ENCODE measurements at regions not wholly inside any gene's neighbourhood (a gene's known extent, or its start where the extent isn't known, plus 50 kb on each side); places are given as distances from the start of the nearest gene placed in this dataset.
"Not testable (repeated sequence)": the region's sequence is repeated elsewhere in the genome, so short reads cannot be mapped to it uniquely, and the experiment has no call there.

DNA sequence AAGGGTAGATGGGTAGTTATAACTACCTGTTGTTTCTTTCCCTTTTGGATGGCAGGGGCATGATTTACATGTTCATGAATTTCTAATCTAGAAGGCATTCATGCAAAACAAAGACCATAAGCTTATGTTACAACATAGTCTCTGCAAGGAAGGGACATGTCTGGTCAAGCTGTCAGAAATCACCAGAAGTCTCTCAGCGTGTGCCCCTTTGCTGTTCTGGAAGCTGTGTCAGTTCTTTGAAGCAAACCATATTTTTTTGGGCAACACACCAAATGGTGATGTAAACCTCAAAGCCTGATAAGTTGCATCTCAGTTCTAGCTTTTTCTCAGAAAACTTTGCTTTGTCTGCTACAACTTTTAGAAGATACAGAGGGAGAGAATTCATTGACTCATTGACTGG lies 173.5 kb upstream of the CTAGE1 start:
- Histone ChIP-seq H3K27ac (ENCODE audit: insufficient read depth, low read depth, low read length, poor library complexity, severe bottlenecking) (no peak overlapping the region), H3K36me3 (ENCODE audit: control insufficient read depth, insufficient read depth, low read length) (no peaks in the 10 kb centered on the region), H3K4me1 (ENCODE audit: control insufficient read depth, insufficient read depth, low read length) (no peaks in the 10 kb centered on the region), H3K9me3 (ENCODE audit: control insufficient read depth, low read length) (no peaks in the 10 kb centered on the region), H3K4me3 (ENCODE audit: insufficient read depth, low read depth, low read length) (no peak overlapping the region), H3K27me3 (ENCODE audit: control insufficient read depth, insufficient read depth, low read length, poor library complexity, severe bottlenecking) (no peaks in the 10 kb centered on the region)
- 84 to 94% methylated on average over 1 of the region's 1 CpG for WGBS, 2 experiments

DNA sequence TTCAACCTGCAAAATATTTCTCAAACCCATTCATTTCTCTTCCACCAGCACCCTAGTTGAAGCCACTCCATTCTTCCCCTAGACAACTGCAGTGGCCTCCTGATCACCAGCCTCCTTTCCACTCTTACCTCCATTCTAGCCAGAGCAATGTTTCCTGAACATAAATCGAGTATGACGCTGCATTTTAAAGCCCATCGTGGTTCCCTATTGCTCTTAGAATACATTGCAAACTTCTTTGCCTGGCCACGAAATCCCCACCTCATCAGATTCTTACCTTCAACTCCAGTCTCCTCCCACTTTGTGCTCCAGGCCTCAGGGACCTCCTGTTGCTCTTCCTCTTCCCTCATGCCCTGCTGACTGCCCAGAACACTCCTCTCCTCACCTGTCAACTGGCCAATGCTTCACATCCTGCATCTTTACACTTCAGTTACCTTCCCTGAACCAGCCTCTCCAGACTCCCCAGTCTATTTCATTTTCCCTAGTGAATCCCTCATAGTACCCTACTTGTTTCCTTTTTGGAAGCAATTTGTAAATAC lies 176.5 kb upstream of the CTAGE1 start:
- no peak overlapping the region for H3K4me3 ChIP-seq (ENCODE audit: insufficient read depth, low read depth, low read length)
- H3K27ac ChIP-seq (ENCODE audit: insufficient read depth, low read depth, low read length, poor library complexity, severe bottlenecking): no peak overlapping the region
- no peaks in the 10 kb centered on the region for H3K36me3 ChIP-seq (ENCODE audit: control insufficient read depth, insufficient read depth, low read length)
- H3K27me3 ChIP-seq (ENCODE audit: control insufficient read depth, insufficient read depth, low read length, poor library complexity, severe bottlenecking): no peaks in the 10 kb centered on the region
- WGBS, 2 experiments: 86 to 91% methylated on average over 4 of the region's 4 CpGs
- H3K4me1 ChIP-seq (ENCODE audit: control insufficient read depth, insufficient read depth, low read length): no peaks in the 10 kb centered on the region
- no peaks in the 10 kb centered on the region for H3K9me3 ChIP-seq (ENCODE audit: control insufficient read depth, low read length)

DNA sequence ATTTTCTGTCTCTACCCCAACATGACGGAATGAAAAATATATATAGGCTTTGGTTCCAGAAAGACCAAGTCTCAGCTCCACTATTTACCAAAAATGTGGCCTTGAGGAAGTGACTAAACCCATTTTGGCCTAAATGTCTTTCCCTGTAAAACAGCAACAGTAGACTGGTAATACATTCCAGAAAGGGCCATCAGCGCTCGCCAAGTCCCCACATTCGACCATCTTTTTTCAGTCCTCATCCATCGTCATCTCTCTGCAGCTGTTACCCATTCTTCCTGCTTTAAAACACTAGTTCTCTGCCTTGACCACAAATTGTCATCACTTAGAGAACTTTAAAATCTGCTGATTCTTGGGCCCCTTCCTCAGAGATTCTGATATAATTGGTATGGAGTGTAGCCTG lies 183.8 kb upstream of the CTAGE1 start:
- no peak overlapping the region for H3K27ac ChIP-seq (ENCODE audit: insufficient read depth, low read depth, low read length, poor library complexity, severe bottlenecking)
- 94 to 95% methylated on average over 5 of the region's 5 CpGs for WGBS, 2 experiments
- H3K4me1 ChIP-seq (ENCODE audit: control insufficient read depth, insufficient read depth, low read length): no peaks in the 10 kb centered on the region
- no peaks in the 10 kb centered on the region for H3K27me3 ChIP-seq (ENCODE audit: control insufficient read depth, insufficient read depth, low read length, poor library complexity, severe bottlenecking)
- H3K9me3 ChIP-seq (ENCODE audit: control insufficient read depth, low read length): no peaks in the 10 kb centered on the region
- no peak overlapping the region for H3K4me3 ChIP-seq (ENCODE audit: insufficient read depth, low read depth, low read length)
- H3K36me3 ChIP-seq (ENCODE audit: control insufficient read depth, insufficient read depth, low read length): no peaks in the 10 kb centered on the region

DNA sequence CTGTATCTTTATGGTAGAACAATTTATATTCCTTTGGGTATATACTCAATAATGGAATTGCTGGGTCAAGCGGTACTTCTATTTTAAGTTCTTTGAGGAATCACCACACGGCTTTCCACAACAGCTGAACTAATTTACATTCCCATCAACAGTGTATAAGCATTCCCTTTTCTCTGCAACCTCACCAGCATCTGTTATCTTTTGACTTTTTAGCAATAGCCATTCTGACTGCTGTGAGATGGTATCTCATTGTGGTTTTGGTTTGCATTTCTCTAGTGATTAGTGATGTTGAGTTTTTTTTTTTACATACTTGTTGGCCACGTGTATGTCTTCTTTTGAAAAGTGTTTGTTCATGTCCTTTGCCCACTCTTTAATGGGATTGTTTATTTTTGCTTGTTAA lies 184.7 kb upstream of the CTAGE1 start:
- H3K36me3 ChIP-seq (ENCODE audit: control insufficient read depth, insufficient read depth, low read length); H3K4me1 ChIP-seq (ENCODE audit: control insufficient read depth, insufficient read depth, low read length); H3K9me3 ChIP-seq (ENCODE audit: control insufficient read depth, low read length); H3K27ac ChIP-seq (ENCODE audit: insufficient read depth, low read depth, low read length, poor library complexity, severe bottlenecking); H3K4me3 ChIP-seq (ENCODE audit: insufficient read depth, low read depth, low read length); H3K27me3 ChIP-seq (ENCODE audit: control insufficient read depth, insufficient read depth, low read length, poor library complexity, severe bottlenecking): not testable (repeated sequence)
- 77 to 86% methylated on average over 3 of the region's 3 CpGs for WGBS, 2 experiments

DNA sequence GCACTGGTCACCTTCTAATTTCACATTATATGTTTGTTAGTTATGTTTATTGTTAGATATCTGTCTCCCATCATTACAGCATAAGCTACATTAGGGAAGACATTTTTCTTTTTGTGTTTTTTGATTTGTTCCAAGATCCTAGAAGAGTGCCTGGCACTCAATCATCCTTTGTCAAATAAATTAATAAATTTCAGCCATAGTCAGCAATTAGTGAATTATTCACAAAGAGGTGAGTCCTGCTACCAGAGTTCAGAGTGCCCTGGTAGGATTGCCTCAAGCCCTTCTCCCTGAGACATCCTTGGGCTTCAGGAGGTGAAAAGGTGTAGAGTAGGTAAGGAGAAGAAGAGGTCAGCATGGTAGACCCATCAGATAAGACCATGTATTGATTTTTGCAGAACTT lies 186.2 kb upstream of the CTAGE1 start:
- Histone ChIP-seq H3K9me3 (ENCODE audit: control insufficient read depth, low read length) (no peaks in the 10 kb centered on the region), H3K36me3 (ENCODE audit: control insufficient read depth, insufficient read depth, low read length) (no peaks in the 10 kb centered on the region), H3K27me3 (ENCODE audit: control insufficient read depth, insufficient read depth, low read length, poor library complexity, severe bottlenecking) (no peaks in the 10 kb centered on the region), H3K4me3 (ENCODE audit: insufficient read depth, low read depth, low read length) (no peak overlapping the region), H3K27ac (ENCODE audit: insufficient read depth, low read depth, low read length, poor library complexity, severe bottlenecking) (no peak overlapping the region), H3K4me1 (ENCODE audit: control insufficient read depth, insufficient read depth, low read length) (no peaks in the 10 kb centered on the region)

DNA sequence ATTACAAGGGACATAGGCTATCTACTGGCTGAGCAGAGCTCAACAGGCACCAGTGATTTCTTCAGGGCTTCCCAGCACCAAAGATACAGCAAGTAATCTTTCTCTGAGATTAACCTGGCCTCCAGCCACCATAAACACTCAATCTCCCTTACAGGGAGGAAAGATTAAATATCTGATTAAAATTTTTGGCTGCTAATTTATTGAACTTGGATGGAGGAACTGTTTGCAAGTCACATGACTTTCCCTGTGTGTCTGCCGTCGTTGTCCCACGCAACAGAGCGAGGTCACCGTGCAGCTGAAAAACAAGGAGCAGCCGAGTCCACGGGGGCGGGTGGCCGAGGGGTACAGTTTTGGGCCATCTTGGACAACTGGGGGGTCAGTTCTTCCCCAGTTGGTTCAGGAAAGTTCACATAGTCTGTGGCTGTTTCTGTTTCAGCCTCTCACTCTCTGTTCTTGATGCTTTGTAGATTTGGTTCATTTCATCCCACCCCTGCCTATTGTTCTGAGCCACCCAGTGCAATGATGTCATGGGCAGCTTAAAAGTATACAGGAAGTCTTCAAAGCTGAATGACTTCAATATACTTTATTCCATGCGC lies 186.8 kb upstream of the CTAGE1 start:
- no peaks in the 10 kb centered on the region for H3K9me3 ChIP-seq (ENCODE audit: control insufficient read depth, low read length)
- H3K27ac ChIP-seq (ENCODE audit: insufficient read depth, low read depth, low read length, poor library complexity, severe bottlenecking): no peak overlapping the region
- H3K4me3 ChIP-seq (ENCODE audit: insufficient read depth, low read depth, low read length): no peak overlapping the region
- H3K36me3 ChIP-seq (ENCODE audit: control insufficient read depth, insufficient read depth, low read length): no peaks in the 10 kb centered on the region
- WGBS, 2 experiments: 95 to 96% methylated on average over 10 of the region's 10 CpGs
- H3K4me1 ChIP-seq (ENCODE audit: control insufficient read depth, insufficient read depth, low read length): no peaks in the 10 kb centered on the region
- no peaks in the 10 kb centered on the region for H3K27me3 ChIP-seq (ENCODE audit: control insufficient read depth, insufficient read depth, low read length, poor library complexity, severe bottlenecking)

DNA sequence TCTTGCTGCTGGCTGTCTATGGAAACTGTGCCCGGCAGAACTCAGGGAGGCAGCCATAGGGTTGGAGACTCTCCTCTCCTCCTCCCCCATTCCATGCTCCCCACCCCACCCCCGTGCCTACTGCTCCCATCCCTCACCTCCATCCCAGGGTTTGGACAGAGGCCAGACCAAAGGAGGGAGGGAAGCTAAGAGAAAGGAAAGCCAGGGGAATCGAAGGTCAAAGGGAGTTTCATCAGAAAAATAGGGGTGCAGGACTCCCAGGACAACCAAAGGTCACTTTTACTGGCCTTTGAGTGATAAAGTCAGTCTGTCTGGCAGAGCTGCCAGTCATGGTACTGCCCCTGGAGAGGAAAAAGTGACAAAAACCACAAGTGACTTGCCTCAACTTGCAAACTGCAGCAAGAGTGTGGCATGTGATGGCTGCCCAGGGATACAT lies 187.3 kb upstream of the CTAGE1 start:
- Histone ChIP-seq H3K4me1 (ENCODE audit: control insufficient read depth, insufficient read depth, low read length) (no peaks in the 10 kb centered on the region), H3K36me3 (ENCODE audit: control insufficient read depth, insufficient read depth, low read length) (no peaks in the 10 kb centered on the region), H3K27me3 (ENCODE audit: control insufficient read depth, insufficient read depth, low read length, poor library complexity, severe bottlenecking) (no peaks in the 10 kb centered on the region), H3K4me3 (ENCODE audit: insufficient read depth, low read depth, low read length) (no peak overlapping the region), H3K27ac (ENCODE audit: insufficient read depth, low read depth, low read length, poor library complexity, severe bottlenecking) (no peak overlapping the region), H3K9me3 (ENCODE audit: control insufficient read depth, low read length) (no peaks in the 10 kb centered on the region)
- 86 to 93% methylated on average over 2 to 3 of the region's 3 CpGs for WGBS, 2 experiments

DNA sequence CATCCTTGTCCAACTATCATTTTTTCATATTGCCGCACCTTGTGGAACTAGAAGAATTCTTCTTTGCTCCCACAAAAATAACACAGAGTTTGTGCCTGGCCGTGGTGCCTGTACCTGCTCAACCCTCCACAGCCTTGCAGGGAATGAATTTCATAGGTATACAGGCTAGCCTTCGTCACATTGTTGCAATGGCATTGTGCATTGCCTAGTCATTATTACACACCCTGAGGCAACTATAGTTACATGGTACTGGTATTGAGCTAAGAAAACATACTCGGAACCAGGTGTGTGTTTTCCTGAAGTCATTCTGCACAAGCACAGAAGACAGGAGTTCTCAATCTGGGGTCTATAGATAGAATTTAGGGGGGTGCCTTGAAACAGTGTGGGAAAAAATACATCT lies 188.0 kb upstream of the CTAGE1 start:
- 68 to 70% methylated on average over 4 of the region's 4 CpGs for WGBS, 2 experiments
- Histone ChIP-seq H3K27ac (ENCODE audit: insufficient read depth, low read depth, low read length, poor library complexity, severe bottlenecking) (no peak overlapping the region), H3K9me3 (ENCODE audit: control insufficient read depth, low read length) (no peaks in the 10 kb centered on the region), H3K4me1 (ENCODE audit: control insufficient read depth, insufficient read depth, low read length) (no peaks in the 10 kb centered on the region), H3K4me3 (ENCODE audit: insufficient read depth, low read depth, low read length) (no peak overlapping the region), H3K36me3 (ENCODE audit: control insufficient read depth, insufficient read depth, low read length) (no peaks in the 10 kb centered on the region), H3K27me3 (ENCODE audit: control insufficient read depth, insufficient read depth, low read length, poor library complexity, severe bottlenecking) (no peaks in the 10 kb centered on the region)

DNA sequence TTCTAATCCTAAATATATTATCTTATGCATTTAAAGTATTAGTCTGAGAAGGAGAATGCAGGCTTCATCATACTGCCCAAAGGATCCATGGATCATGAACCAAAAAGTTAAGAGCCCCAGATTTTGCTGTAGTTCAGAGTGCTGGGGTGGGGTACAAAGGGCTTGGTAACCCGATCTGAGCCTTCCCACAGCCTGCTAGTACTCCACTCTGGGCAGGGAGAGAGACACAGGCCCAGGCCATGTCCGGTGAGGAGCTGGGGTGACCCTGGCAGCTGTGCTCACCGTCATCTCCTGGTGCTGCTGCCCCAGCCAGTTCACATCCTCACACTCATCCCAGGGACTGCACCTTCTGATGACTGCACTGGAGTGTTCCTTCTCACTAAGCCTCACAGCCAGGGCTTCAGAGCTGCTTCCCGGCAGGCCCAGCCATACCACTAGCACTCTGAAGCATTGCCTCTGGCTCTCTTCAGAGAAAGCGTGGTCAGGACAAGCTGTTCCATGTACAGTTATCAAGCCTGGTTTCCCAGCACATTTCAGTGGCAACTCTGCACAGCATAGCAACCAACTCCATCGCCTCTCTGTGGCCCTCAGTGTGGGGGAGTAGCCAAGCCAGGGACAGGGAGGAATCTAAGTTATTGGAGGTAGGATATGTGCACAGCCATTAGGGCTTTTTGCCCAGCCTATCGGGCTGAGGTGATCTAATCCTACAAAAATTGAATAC lies 189.0 kb upstream of the CTAGE1 start:
- Histone ChIP-seq H3K36me3 (ENCODE audit: control insufficient read depth, insufficient read depth, low read length) (no peaks in the 10 kb centered on the region), H3K27ac (ENCODE audit: insufficient read depth, low read depth, low read length, poor library complexity, severe bottlenecking) (no peak overlapping the region), H3K9me3 (ENCODE audit: control insufficient read depth, low read length) (no peaks in the 10 kb centered on the region), H3K4me1 (ENCODE audit: control insufficient read depth, insufficient read depth, low read length) (no peaks in the 10 kb centered on the region), H3K4me3 (ENCODE audit: insufficient read depth, low read depth, low read length) (no peak overlapping the region), H3K27me3 (ENCODE audit: control insufficient read depth, insufficient read depth, low read length, poor library complexity, severe bottlenecking) (no peaks in the 10 kb centered on the region)
- WGBS, 2 experiments: 84% methylated on average over 7 of the region's 7 CpGs

DNA sequence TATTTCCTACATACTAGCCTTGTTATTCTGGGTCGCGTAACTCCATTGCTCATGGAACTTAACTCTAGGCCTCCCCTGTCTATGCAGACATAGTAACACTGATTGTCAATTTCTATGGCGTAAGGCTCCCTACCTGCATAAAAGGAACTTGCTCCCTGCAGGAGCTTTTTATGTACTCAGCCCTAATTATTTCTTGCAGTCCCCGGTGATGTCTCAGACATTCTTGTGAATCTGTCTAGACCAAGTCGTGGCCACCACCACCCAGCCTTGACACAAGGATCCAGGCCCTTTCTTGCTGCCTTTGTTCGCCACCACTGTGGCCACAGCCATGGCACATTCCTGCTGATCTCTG lies 189.5 kb upstream of the CTAGE1 start:
- no peaks in the 10 kb centered on the region for H3K36me3 ChIP-seq (ENCODE audit: control insufficient read depth, insufficient read depth, low read length)
- H3K27me3 ChIP-seq (ENCODE audit: control insufficient read depth, insufficient read depth, low read length, poor library complexity, severe bottlenecking): no peaks in the 10 kb centered on the region
- WGBS, 2 experiments: 91% methylated on average over 6 of the region's 6 CpGs
- no peak overlapping the region for H3K4me3 ChIP-seq (ENCODE audit: insufficient read depth, low read depth, low read length)
- no peaks in the 10 kb centered on the region for H3K4me1 ChIP-seq (ENCODE audit: control insufficient read depth, insufficient read depth, low read length)
- no peak overlapping the region for H3K27ac ChIP-seq (ENCODE audit: insufficient read depth, low read depth, low read length, poor library complexity, severe bottlenecking)
- H3K9me3 ChIP-seq (ENCODE audit: control insufficient read depth, low read length): no peaks in the 10 kb centered on the region
